CD4-positive, alpha-beta memory T cell (primary cell): ENCODE measurements at regions not wholly inside any gene's neighbourhood (a gene's known extent, or its start where the extent isn't known, plus 50 kb on each side); places are given as distances from the start of the nearest gene placed in this dataset.

Experiments used
- CTCF ChIA-PET: fragments of 350-600 bp; sonication (Branson Sonifier 250); formaldehyde crosslinking; loops from one replicate; lab custom pipeline; 2021; ENCODE audit warnings: inconsistent platforms; ENCODE audit not compliant: partially characterized antibody; lab: Charles Lee
- POLR2A ChIA-PET: fragments of 350-600 bp; sonication (Branson Sonifier 250); formaldehyde crosslinking; loops from one replicate; lab custom pipeline; 2021; ENCODE audit not compliant: partially characterized antibody; lab: Charles Lee
- DNase-seq, 5 donors: peaks; one replicate each; pipeline versions ENCODE4 v3.0.0 to v3.0.0-alpha.2; 2020 to 2022; ENCODE audit warnings: mixed read lengths in 1 of 5
- H3K27ac ChIP-seq: one replicate; pipeline ENCODE4 v1.7.0; 2013; ENCODE audit warnings: low read depth, low read length
- H3K27me3 ChIP-seq: 2 replicates; pipeline ENCODE4 v1.7.0; 2013; ENCODE audit warnings: mild to moderate bottlenecking, low read length, moderate library complexity; ENCODE audit not compliant: insufficient read depth
- H3K36me3 ChIP-seq: 2 replicates; pipeline ENCODE4 v1.7.0; 2013; ENCODE audit warnings: mild to moderate bottlenecking, low read length, moderate library complexity; ENCODE audit not compliant: insufficient read depth
- H3K4me1 ChIP-seq: 2 replicates; pipeline ENCODE4 v1.7.0; 2013; ENCODE audit warnings: mild to moderate bottlenecking, low read length, moderate library complexity; ENCODE audit not compliant: insufficient read depth
- H3K4me3 ChIP-seq, 2 donors: one replicate each; pipeline ENCODE4 v1.7.0; 2013; ENCODE audit warnings: low read length in 2 of 2, mild to moderate bottlenecking in 1 of 2
- H3K9me3 ChIP-seq, 2 donors: one replicate each; pipeline ENCODE4 v1.7.0; 2013; ENCODE audit warnings: low read length in 2 of 2, control low read depth in 1 of 2; ENCODE audit not compliant: control insufficient read depth in 1 of 2
- H3K27ac Mint-ChIP-seq, 7 donors: one replicate each; pipeline ENCODE4 v1.8.0; 2020 to 2021; ENCODE audit warnings: mixed read lengths in 7 of 7, mild to moderate bottlenecking in 6 of 7, inconsistent platforms in 3 of 7, moderate library complexity in 3 of 7
- H3K27me3 Mint-ChIP-seq, 2 donors: one replicate each; pipeline ENCODE4 v1.8.0; 2020 to 2021; ENCODE audit warnings: mixed read lengths in 2 of 2
- H3K36me3 Mint-ChIP-seq, 2 donors: one replicate each; pipeline ENCODE4 v1.8.0; 2020 to 2021; ENCODE audit warnings: mixed read lengths in 2 of 2, inconsistent platforms in 1 of 2, mild to moderate bottlenecking in 1 of 2
- H3K4me1 Mint-ChIP-seq, 4 donors: one replicate each; pipeline ENCODE4 v1.8.0; 2020 to 2021; ENCODE audit warnings: mixed read lengths in 4 of 4, mild to moderate bottlenecking in 1 of 4
- H3K4me3 Mint-ChIP-seq, 8 donors: one replicate each; pipeline ENCODE4 v1.8.0; 2020 to 2021; ENCODE audit warnings: mixed read lengths in 8 of 8, mild to moderate bottlenecking in 7 of 8, moderate library complexity in 6 of 8, inconsistent platforms in 3 of 8
- H3K9me3 Mint-ChIP-seq, 8 donors: one replicate each; pipeline ENCODE4 v1.8.0; 2020 to 2021; ENCODE audit warnings: mixed read lengths in 8 of 8, mild to moderate bottlenecking in 5 of 8, inconsistent platforms in 3 of 8, moderate library complexity in 1 of 8
- intact Hi-C: fragments of 100-400 bp; cut with micrococcal nuclease; formaldehyde crosslinking; loops from one replicate; pipeline ENCODE4 v1.15.1; 2023

DNA sequence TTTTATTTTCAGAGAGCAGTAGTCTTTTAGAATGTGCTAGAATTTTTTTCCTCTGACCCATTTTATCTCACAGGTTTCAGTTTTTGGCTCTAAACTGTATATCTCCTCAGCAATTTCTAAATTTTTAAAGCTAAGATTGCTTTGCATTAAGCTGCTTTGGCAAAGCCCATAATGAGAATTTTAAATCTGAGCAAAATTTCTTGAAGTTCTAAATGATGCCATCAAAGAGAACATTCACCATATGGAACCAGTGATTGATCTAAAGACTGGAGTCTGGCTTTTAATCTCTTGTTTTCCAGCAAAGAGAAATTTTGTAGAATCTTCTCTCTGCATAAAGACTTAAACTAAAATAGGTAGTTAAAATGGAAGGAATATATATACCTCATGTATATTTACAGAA, 313.6 kb downstream of the TBC1D32 start:
- no peaks in the 10 kb centered on the region for H3K4me1 ChIP-seq
- ChIA-PET CTCF (interaction anchor here (1.3 kb wide), 1 partner anchor 12 kb away, joined by 3 read pairs; no protein-coding TSS in a partner anchor), POLR2A (no interaction called here)
- H3K27me3 Mint-ChIP-seq = no peaks in the 10 kb centered on the region
- no peaks in the 10 kb centered on the region for H3K4me1 Mint-ChIP-seq
- no peak overlapping the region for H3K4me3 Mint-ChIP-seq
- no peak overlapping the region for H3K27ac Mint-ChIP-seq
- no peaks in the 10 kb centered on the region for H3K9me3 ChIP-seq
- H3K27ac ChIP-seq = no peak overlapping the region
- H3K4me3 ChIP-seq = no peak overlapping the region
- DNase-seq = no peak
- H3K36me3 Mint-ChIP-seq = no peaks in the 10 kb centered on the region
- no peaks in the 10 kb centered on the region for H3K27me3 ChIP-seq
- H3K36me3 ChIP-seq = no peaks in the 10 kb centered on the region
- intact Hi-C loops = no loop called here
- peaks cover 2 to 7% (median 2%) of the 10 kb centered on the region in 8 donors for H3K9me3 Mint-ChIP-seq

DNA sequence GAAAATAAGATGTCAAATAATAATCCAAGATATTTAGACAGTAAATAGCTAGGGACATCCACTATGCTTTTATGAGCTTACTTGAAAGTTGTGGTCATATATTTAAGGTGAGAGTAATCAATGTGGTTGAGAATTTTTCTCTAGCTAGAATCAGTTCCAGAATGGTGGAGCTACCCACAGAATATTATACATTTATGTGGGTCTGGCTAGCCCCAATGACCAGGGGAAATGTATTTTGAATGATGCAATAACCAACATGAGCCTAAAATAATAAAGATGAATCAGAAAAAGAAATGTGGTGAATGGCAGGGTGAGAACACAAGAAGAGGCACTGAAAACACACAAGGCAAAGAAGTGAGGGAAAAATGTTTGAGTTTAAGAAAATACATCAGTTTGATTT, 325.7 kb downstream of the TBC1D32 start:
- DNase-seq = no peak
- Mint-ChIP-seq H3K27me3 (no peaks in the 10 kb centered on the region), H3K4me1 (no peaks in the 10 kb centered on the region), H3K9me3 (peaks cover 0 to 5% (median under 1%) of the 10 kb centered on the region in 8 donors), H3K36me3 (no peaks in the 10 kb centered on the region), H3K27ac (no peak overlapping the region), H3K4me3 (no peak overlapping the region)
- Histone ChIP-seq H3K4me1 (no peaks in the 10 kb centered on the region), H3K9me3 (no peaks in the 10 kb centered on the region), H3K27me3 (no peaks in the 10 kb centered on the region), H3K27ac (no peak overlapping the region), H3K36me3 (no peaks in the 10 kb centered on the region), H3K4me3 (no peak overlapping the region)
- POLR2A ChIA-PET = no interaction called here
- CTCF ChIA-PET = no interaction called here
- intact Hi-C loops = no loop called here

GRCh38 chr6:121006024-121006423, 328.3 kb downstream of the TBC1D32 start:
- Histone ChIP-seq H3K36me3 (no peaks in the 10 kb centered on the region), H3K4me3 (no peak overlapping the region), H3K4me1 (no peaks in the 10 kb centered on the region), H3K27me3 (no peaks in the 10 kb centered on the region), H3K27ac (no peak overlapping the region), H3K9me3 (no peaks in the 10 kb centered on the region)
- peaks cover 0 to 16% (median 5%) of the 10 kb centered on the region in 8 donors for H3K9me3 Mint-ChIP-seq
- ChIA-PET POLR2A (no interaction called here), CTCF (no interaction called here)
- no peak for DNase-seq
- H3K36me3 Mint-ChIP-seq = no peaks in the 10 kb centered on the region
- intact Hi-C loops = no loop called here
- H3K4me3 Mint-ChIP-seq = no peak overlapping the region
- H3K4me1 Mint-ChIP-seq = no peaks in the 10 kb centered on the region
- no peaks in the 10 kb centered on the region for H3K27me3 Mint-ChIP-seq
- no peak overlapping the region for H3K27ac Mint-ChIP-seq

DNA sequence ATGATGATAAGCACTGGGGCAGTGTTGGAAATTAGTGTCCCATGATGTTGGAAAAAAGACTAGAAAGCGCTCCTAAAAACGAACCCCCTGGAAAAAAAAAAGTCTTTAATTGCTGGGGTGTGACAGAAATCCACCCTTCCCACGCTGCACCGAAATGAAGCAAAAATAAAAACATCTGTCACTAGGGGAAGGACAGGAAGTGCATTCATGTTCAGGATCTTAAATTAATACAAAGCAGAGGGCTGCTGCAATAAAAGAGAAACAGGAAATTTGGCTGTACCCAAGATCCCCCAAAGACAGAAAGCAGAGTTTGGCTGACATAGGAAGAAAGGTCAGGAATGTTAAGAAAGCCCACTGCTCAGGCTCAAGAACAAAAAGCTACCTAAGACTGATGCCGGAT, 333.9 kb downstream of the TBC1D32 start:
- H3K27ac ChIP-seq = no peak overlapping the region
- no peak for DNase-seq
- no peaks in the 10 kb centered on the region for H3K9me3 ChIP-seq
- Mint-ChIP-seq H3K4me3 (no peak overlapping the region), H3K27ac (no peak overlapping the region), H3K36me3 (no peaks in the 10 kb centered on the region), H3K4me1 (no peaks in the 10 kb centered on the region), H3K27me3 (no peaks in the 10 kb centered on the region), H3K9me3 (peaks cover 2 to 20% (median 10%) of the 10 kb centered on the region in 8 donors)
- H3K36me3 ChIP-seq = no peaks in the 10 kb centered on the region
- H3K27me3 ChIP-seq = no peaks in the 10 kb centered on the region
- H3K4me3 ChIP-seq = no peak overlapping the region
- H3K4me1 ChIP-seq = no peaks in the 10 kb centered on the region
- CTCF ChIA-PET = no interaction called here
- intact Hi-C loops = no loop called here
- POLR2A ChIA-PET = no interaction called here

DNA sequence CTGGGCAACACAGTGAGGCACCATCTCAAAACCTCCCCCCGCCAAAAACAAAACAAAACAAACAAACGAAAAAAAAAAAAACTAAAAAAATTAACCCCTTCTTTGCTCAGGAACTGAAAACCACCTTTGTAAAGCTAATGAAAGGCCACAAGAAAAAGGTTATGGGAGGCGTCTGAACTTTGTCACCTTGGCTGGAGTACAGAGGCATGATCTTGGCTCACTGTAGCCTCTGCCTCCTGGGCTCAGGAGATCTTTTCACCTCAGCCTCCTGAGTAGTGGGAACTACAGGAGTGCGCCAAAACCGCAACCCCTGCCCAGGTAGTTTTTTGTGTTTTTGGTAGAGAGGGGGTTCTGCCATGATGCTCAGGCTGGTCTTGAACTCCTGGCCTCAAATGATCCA, 337.9 kb downstream of the TBC1D32 start:
- CTCF ChIA-PET = no interaction called here
- Histone ChIP-seq H3K36me3 (no peaks in the 10 kb centered on the region), H3K4me1 (no peaks in the 10 kb centered on the region), H3K27me3 (no peaks in the 10 kb centered on the region), H3K27ac (no peak overlapping the region), H3K4me3 (no peak overlapping the region), H3K9me3 (no peaks in the 10 kb centered on the region)
- Mint-ChIP-seq H3K27me3 (peaks cover 1 to 3% of the 10 kb centered on the region in 2 donors), H3K36me3 (no peaks in the 10 kb centered on the region), H3K9me3 (peaks cover 2 to 15% (median 3%) of the 10 kb centered on the region in 8 donors), H3K27ac (no peak overlapping the region), H3K4me3 (no peak overlapping the region), H3K4me1 (no peaks in the 10 kb centered on the region)
- POLR2A ChIA-PET = no interaction called here
- intact Hi-C loops = no loop called here
- DNase-seq = no peak

DNA sequence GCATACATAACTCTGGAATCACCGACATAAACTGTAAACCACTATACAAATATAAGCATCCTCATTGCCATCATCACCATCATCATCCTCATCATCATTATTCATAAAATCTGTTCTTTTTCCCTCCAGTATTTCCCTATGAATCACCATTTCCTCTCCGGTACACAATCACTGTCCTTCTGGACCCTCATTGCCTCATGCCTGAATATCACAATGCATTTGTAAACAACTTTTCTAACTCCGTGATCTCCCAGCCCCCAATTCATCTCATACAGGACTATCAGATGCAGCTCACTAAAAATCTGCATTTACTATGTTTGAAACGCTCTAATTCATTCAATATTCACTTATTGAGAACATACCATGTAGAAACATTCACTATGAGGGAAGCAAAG, 339.7 kb downstream of the TBC1D32 start:
- no peak for DNase-seq

GRCh38 chr6:120993929-120994572, 340.2 kb downstream of the TBC1D32 start:
- H3K27me3 ChIP-seq = no peaks in the 10 kb centered on the region
- no peaks in the 10 kb centered on the region for H3K36me3 ChIP-seq
- CTCF ChIA-PET = no interaction called here
- H3K27ac Mint-ChIP-seq = no peak overlapping the region
- no peaks in the 10 kb centered on the region for H3K4me1 ChIP-seq
- no peak overlapping the region for H3K27ac ChIP-seq
- H3K27me3 Mint-ChIP-seq = peaks cover 1 to 3% of the 10 kb centered on the region in 2 donors
- no peaks in the 10 kb centered on the region for H3K36me3 Mint-ChIP-seq
- POLR2A ChIA-PET = no interaction called here
- no peaks in the 10 kb centered on the region for H3K4me1 Mint-ChIP-seq
- H3K9me3 ChIP-seq = no peaks in the 10 kb centered on the region
- H3K9me3 Mint-ChIP-seq = peaks cover 0 to 3% (median 1%) of the 10 kb centered on the region in 8 donors
- intact Hi-C loops = no loop called here
- no peak overlapping the region for H3K4me3 Mint-ChIP-seq
- H3K4me3 ChIP-seq = no peak overlapping the region
- DNase-seq = no peak

More for the DNA sequence above, 339.7 kb downstream of the TBC1D32 start:
- no peak overlapping the region for H3K27ac ChIP-seq
- H3K27me3 ChIP-seq = no peaks in the 10 kb centered on the region
- no peak overlapping the region for H3K4me3 ChIP-seq
- Mint-ChIP-seq H3K4me1 (no peaks in the 10 kb centered on the region), H3K9me3 (peaks cover 0 to 5% (median 3%) of the 10 kb centered on the region in 8 donors), H3K27ac (no peak overlapping the region), H3K36me3 (no peaks in the 10 kb centered on the region), H3K27me3 (peaks cover 1 to 3% of the 10 kb centered on the region in 2 donors), H3K4me3 (no peak overlapping the region)
- no peaks in the 10 kb centered on the region for H3K9me3 ChIP-seq
- H3K36me3 ChIP-seq = no peaks in the 10 kb centered on the region
- intact Hi-C loops = no loop called here
- POLR2A ChIA-PET = no interaction called here
- CTCF ChIA-PET = no interaction called here
- no peaks in the 10 kb centered on the region for H3K4me1 ChIP-seq
